Panc1 (cell line): ENCODE measurements at regions not wholly inside any gene's neighbourhood (a gene's known extent, or its start where the extent isn't known, plus 50 kb on each side); places are given as distances from the start of the nearest gene placed in this dataset.

Experiments
- ATAC-seq: fragments of 200-7000 bp; cut with Tn5 transposase; 2 replicates; pipeline ENCODE4 v1.9.1; 2020; ENCODE audit warnings: mild to moderate bottlenecking, moderate library complexity
- BruUV-seq: library from RNA; stranded (reverse); fragments of 400-500 nt; replicated peaks from 2 replicates; lab custom pipeline; 2021; lab: Mats Ljungman, UMichigan
- CTCF ChIA-PET: fragments of 300-600 bp; sonication (Branson Sonifier 250); formaldehyde crosslinking; loops from one replicate; lab custom pipeline; 2022; ENCODE audit warnings: antibody characterized with exemption; lab: Charles Lee
- POLR2A ChIA-PET: fragments of 300-600 bp; sonication (Branson Sonifier 250); formaldehyde crosslinking; loops from one replicate; lab custom pipeline; 2022; ENCODE audit warnings: antibody characterized with exemption; lab: Charles Lee
- DNase-seq: peaks from one replicate; pipeline ENCODE4 v3.0.0-alpha.2; 2010; ENCODE audit warnings: low read depth, low spot score
- H3K27ac ChIP-seq: 2 replicates; pipeline ENCODE4 v1.5.1; 2011; ENCODE audit warnings: mild to moderate bottlenecking, low read length, inconsistent platforms
- H3K27me3 ChIP-seq: fragments of 200-500 bp; sonication (Bioruptor generic); 2 replicates; pipeline ENCODE4 v1.6.0; 2014; ENCODE audit warnings: low read length, inconsistent platforms; ENCODE audit not compliant: control insufficient read depth, insufficient read depth
- H3K36me3 ChIP-seq: fragments of 200-500 bp; sonication (Bioruptor generic); 2 replicates; pipeline ENCODE4 v1.5.1; 2014; ENCODE audit warnings: inconsistent platforms, mild to moderate bottlenecking, low read length, moderate library complexity; ENCODE audit not compliant: control insufficient read depth, insufficient read depth
- H3K4me1 ChIP-seq: 2 replicates; pipeline ENCODE4 v1.5.1; 2011; ENCODE audit warnings: inconsistent platforms, mild to moderate bottlenecking, low read length, moderate library complexity; ENCODE audit not compliant: control insufficient read depth, insufficient read depth
- H3K4me3 ChIP-seq, 2 experiments: 2 replicates each; pipeline ENCODE4 v1.5.1; 2011 to 2012; ENCODE audit warnings: low read depth in 2 of 2, low read length in 2 of 2, mild to moderate bottlenecking in 2 of 2, inconsistent platforms in 1 of 2, moderate library complexity in 1 of 2
- H3K9me3 ChIP-seq: fragments of 200-500 bp; sonication (Bioruptor generic); 2 replicates; pipeline ENCODE4 v1.5.1; 2014; ENCODE audit warnings: low read depth, mild to moderate bottlenecking, inconsistent platforms, low read length, moderate library complexity; ENCODE audit not compliant: control insufficient read depth, insufficient read depth
- POLR2AphosphoS5 ChIP-seq: IDR thresholded peaks from 2 replicates; pipeline ENCODE4 v1.6.1; 2012; ENCODE audit warnings: mild to moderate bottlenecking, low read depth, low read length, moderate library complexity
- SIN3A ChIP-seq: IDR thresholded peaks from 2 replicates; pipeline ENCODE4 v1.6.1; 2012; ENCODE audit warnings: low read depth, mild to moderate bottlenecking, low read length, moderate library complexity, borderline replicate concordance; ENCODE audit not compliant: insufficient read depth
- TCF7L2 ChIP-seq: IDR thresholded peaks from 2 replicates; pipeline ENCODE4 v1.6.1; 2011; ENCODE audit warnings: mild to moderate bottlenecking, low read depth, low read length, inconsistent platforms
- in situ Hi-C: cut with HindIII; loops from 2 replicates; pipeline ENCODE4 v1.10.0; 2016; ENCODE audit warnings: low sequenced_read_pairs, low pct_unique_long_range_greater_than_20kb
- intact Hi-C: fragments of 100-400 bp; cut with micrococcal nuclease; formaldehyde crosslinking; loops from one replicate; pipeline ENCODE4 v1.10.0; 2022; ENCODE audit not compliant: unreplicated experiment
- TF ChIP-seq, protein P1 (sequence below): fragments of 450-650 bp; IDR thresholded peaks from 2 replicates; pipeline ENCODE4 v1.5.1; 2017; ENCODE audit warnings: mild to moderate bottlenecking
- TF ChIP-seq, protein P2 (sequence below), 2 experiments: IDR thresholded peaks; 2 replicates each; pipeline ENCODE4 v1.6.1; 2011 to 2012; ENCODE audit warnings: low read depth in 2 of 2, control low read depth in 1 of 2, low read length in 1 of 2, mild to moderate bottlenecking in 1 of 2, moderate library complexity in 1 of 2; ENCODE audit not compliant: insufficient read depth in 1 of 2

DNA sequence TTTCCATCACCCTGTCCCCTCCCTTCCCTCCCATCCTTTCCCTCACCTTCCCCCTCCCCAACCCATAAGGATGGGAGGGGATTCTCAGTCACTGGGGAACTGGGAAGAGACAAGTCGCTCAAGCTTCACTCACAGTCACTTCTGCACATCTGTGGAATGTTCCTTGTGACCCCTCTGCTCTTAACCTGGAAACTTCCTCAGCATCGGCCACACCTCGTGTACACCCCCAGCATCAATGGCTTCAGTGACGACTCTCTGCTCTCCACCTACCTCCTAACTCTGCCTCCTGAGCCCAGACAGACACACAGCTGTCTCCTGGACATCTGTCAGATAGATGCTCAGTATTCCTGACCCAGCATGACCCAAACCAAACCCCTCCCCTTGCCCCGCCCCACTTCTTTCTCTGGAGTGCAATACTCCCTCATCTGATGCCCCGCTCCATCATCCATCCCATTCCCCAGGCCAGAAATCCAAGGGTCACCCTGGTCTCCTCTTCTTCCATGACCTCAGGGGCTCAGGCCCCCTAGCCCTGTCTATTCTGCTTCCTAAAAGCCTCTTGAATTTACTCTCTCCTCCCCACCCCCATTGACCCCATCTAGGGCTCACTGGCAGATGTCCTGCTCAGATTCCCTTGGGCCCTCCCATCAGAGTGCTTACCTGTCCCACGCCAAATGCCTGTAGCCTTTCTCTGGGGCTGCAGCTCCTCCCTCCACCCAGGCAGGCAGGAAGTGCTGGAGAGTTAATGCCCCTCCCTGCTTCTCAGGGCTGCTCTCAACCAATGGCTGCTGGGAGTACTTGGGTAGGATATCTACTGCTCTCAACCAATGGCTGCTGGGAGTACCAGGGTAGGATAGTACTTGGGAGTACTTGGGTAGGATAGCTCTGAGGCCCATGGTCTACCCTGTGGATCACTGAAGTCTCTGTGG, 83.1 kb upstream of the CSF3R start:
- H3K9me3 ChIP-seq, result no peaks in the 10 kb centered on the region
- H3K4me3 ChIP-seq, result no peak overlapping the region
- no peak overlapping the region for H3K27ac ChIP-seq
- no peaks in the 10 kb centered on the region for H3K4me1 ChIP-seq
- ATAC-seq (no peak), DNase-seq (no peak)
- intact Hi-C loops (no loop called here), in situ Hi-C loops (no loop called here)
- no TSS peak for BruUV-seq
- CTCF ChIA-PET, result interaction anchor here (0.7 kb wide), 1 partner anchor 10 kb away, joined by 4 read pairs; no protein-coding TSS in a partner anchor
- H3K36me3 ChIP-seq, result no peaks in the 10 kb centered on the region
- TF ChIP-seq, protein P1, sequence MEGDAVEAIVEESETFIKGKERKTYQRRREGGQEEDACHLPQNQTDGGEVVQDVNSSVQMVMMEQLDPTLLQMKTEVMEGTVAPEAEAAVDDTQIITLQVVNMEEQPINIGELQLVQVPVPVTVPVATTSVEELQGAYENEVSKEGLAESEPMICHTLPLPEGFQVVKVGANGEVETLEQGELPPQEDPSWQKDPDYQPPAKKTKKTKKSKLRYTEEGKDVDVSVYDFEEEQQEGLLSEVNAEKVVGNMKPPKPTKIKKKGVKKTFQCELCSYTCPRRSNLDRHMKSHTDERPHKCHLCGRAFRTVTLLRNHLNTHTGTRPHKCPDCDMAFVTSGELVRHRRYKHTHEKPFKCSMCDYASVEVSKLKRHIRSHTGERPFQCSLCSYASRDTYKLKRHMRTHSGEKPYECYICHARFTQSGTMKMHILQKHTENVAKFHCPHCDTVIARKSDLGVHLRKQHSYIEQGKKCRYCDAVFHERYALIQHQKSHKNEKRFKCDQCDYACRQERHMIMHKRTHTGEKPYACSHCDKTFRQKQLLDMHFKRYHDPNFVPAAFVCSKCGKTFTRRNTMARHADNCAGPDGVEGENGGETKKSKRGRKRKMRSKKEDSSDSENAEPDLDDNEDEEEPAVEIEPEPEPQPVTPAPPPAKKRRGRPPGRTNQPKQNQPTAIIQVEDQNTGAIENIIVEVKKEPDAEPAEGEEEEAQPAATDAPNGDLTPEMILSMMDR, result no peak
- TF ChIP-seq TCF7L2 (no peak), SIN3A (no peak), POLR2AphosphoS5 (no peak)
- TF ChIP-seq, protein P2, sequence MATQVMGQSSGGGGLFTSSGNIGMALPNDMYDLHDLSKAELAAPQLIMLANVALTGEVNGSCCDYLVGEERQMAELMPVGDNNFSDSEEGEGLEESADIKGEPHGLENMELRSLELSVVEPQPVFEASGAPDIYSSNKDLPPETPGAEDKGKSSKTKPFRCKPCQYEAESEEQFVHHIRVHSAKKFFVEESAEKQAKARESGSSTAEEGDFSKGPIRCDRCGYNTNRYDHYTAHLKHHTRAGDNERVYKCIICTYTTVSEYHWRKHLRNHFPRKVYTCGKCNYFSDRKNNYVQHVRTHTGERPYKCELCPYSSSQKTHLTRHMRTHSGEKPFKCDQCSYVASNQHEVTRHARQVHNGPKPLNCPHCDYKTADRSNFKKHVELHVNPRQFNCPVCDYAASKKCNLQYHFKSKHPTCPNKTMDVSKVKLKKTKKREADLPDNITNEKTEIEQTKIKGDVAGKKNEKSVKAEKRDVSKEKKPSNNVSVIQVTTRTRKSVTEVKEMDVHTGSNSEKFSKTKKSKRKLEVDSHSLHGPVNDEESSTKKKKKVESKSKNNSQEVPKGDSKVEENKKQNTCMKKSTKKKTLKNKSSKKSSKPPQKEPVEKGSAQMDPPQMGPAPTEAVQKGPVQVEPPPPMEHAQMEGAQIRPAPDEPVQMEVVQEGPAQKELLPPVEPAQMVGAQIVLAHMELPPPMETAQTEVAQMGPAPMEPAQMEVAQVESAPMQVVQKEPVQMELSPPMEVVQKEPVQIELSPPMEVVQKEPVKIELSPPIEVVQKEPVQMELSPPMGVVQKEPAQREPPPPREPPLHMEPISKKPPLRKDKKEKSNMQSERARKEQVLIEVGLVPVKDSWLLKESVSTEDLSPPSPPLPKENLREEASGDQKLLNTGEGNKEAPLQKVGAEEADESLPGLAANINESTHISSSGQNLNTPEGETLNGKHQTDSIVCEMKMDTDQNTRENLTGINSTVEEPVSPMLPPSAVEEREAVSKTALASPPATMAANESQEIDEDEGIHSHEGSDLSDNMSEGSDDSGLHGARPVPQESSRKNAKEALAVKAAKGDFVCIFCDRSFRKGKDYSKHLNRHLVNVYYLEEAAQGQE (IDR thresholded peaks at IDR 0.05; ENCODE audit: insufficient read depth in 1 of 2, low read depth in 2 of 2, low read length in 1 of 2), result no peak
- POLR2A ChIA-PET, result no interaction called here
- H3K27me3 ChIP-seq, result 0 out of 2 replicates have a peak, but pooled peaks cover 3% of the 10 kb centered on the region

DNA sequence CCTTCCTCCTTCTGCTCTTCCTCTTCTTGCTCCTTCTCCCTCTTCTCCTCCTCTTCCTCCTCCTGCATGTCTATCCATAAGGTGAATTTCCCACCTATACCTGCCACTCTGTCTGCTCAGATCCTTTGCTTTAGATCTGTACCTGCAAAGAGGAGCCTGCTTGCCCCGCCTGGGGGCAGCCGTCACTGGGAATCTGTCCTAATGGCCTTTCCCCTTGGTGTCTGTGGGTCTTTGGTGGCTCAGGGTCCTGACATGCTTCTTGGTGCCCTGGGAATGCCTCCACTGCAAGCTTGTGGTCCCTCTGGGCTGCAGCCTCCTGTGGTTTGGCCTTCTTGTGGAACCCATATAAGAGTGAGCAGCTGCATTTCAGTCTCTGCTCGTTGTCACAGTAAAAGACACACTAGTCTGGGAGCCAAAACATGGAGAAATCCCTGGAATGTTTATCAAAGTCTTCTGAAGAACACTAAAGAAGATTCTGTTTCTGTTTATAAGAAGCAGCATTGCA, 79.5 kb upstream of the CSF3R start:
- ChIA-PET POLR2A (no interaction called here), CTCF (interaction anchor here (0.6 kb wide), 1 partner anchor 14 kb away, joined by 3 read pairs; no protein-coding TSS in a partner anchor)
- no peaks in the 10 kb centered on the region for H3K9me3 ChIP-seq
- in situ Hi-C loops (no loop called here), intact Hi-C loops (no loop called here)
- DNase-seq (no peak), ATAC-seq (no peak)
- TF ChIP-seq, protein P1, result no peak
- no peak for TF ChIP-seq TCF7L2
- no peak for TF ChIP-seq SIN3A
- TF ChIP-seq POLR2AphosphoS5, result no peak
- TF ChIP-seq, protein P2 (IDR thresholded peaks at IDR 0.05; ENCODE audit: insufficient read depth in 1 of 2, low read depth in 2 of 2, low read length in 1 of 2), result no peak
- H3K4me1 ChIP-seq, result no peaks in the 10 kb centered on the region
- 0 out of 2 replicates have a peak, but pooled peaks cover 1% of the 10 kb centered on the region for H3K27me3 ChIP-seq
- H3K36me3 ChIP-seq, result no peaks in the 10 kb centered on the region
- no TSS peak for BruUV-seq
- H3K27ac ChIP-seq, result no peak overlapping the region
- no peak overlapping the region for H3K4me3 ChIP-seq
